Left lung (tissue), 4 donors: ENCODE measurements at regions not wholly inside any gene's neighbourhood (a gene's known extent, or its start where the extent isn't known, plus 50 kb on each side); places are given as distances from the start of the nearest gene placed in this dataset.
"Not testable (repeated sequence)": the region's sequence is repeated elsewhere in the genome, so short reads cannot be mapped to it uniquely, and the experiment has no call there.

Experiments used
- ATAC-seq: fragments of 200-7000 bp; cut with Tn5 transposase; one replicate; pipeline ENCODE4 v1.9.1; 2020; ENCODE audit warnings: moderate library complexity
- DNase-seq, 4 donors: peaks; one replicate each; pipeline ENCODE4 v3.0.0-alpha.2; 2013 to 2020
- H3K27ac ChIP-seq, 2 donors: fragments of 200-600 bp; sonication (generic) in 1 of 2; one replicate each; pipeline versions ENCODE4 v1.5.0 to v1.8.0; 2020 to 2021
- H3K27me3 ChIP-seq, 2 donors: fragments of 200-600 bp; sonication (generic) in 1 of 2; one replicate each; pipeline versions ENCODE4 v1.5.0 to v1.8.0; 2020 to 2021
- H3K36me3 ChIP-seq, 2 donors: fragments of 200-600 bp; sonication (generic) in 1 of 2; one replicate each; pipeline versions ENCODE4 v1.5.0 to v1.8.0; 2020 to 2021
- H3K4me1 ChIP-seq, 2 donors: fragments of 200-600 bp; one replicate each; pipeline ENCODE4 v1.8.0; 2021
- H3K4me3 ChIP-seq, 2 donors: fragments of 200-600 bp; sonication (generic) in 1 of 2; one replicate each; pipeline versions ENCODE4 v1.5.0 to v1.8.0; 2020 to 2021; ENCODE audit warnings: mild to moderate bottlenecking in 1 of 2
- H3K9me3 ChIP-seq, 2 donors: fragments of 200-600 bp; sonication (generic) in 1 of 2; one replicate each; pipeline versions ENCODE4 v1.5.0 to v1.8.0; 2020 to 2021
- intact Hi-C, 2 donors: fragments of 100-400 bp; cut with DNase I; formaldehyde crosslinking; loops; one replicate each; pipeline versions ENCODE4 v1.11.2 to v1.14.2; 2022
- TF ChIP-seq, protein P1 (sequence below), 2 donors: fragments of 200-600 bp; sonication (generic) in 1 of 2; IDR thresholded peaks; one replicate each; pipeline versions ENCODE4 v1.5.0 to v1.8.0; 2021; ENCODE audit warnings: antibody characterized with exemption in 2 of 2
- donor health status: DM: no; HTN: yes; CAD: no.
- donor health status: DM: no; HTN: no; CAD: no.

DNA sequence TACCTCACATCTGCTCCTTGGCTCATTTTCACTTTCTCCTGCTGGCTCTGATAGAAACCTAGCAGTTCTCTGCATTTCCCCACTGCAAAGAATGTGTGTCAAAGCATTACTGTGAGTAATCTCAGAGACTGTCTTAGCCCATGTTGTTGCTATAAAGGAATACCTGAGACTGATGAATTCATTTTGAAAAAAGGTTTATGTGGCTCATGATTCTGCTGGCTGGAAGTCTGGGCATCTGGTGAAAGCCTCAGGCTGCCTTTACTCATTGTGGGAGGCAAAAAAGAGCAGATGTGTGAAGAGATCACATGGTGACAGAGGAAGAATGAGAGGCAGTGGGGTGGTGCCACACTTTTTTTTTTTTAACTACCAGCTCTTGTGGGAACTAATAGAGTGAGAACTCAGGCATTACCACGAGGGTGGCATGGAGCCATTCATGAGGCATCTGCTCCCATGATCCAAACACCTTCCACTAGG is 191.6 kb upstream of the CTNND2 start:
- H3K4me3 ChIP-seq, result no peak overlapping the region
- H3K4me1 ChIP-seq, result no peaks in the 10 kb centered on the region
- TF ChIP-seq, protein P1, sequence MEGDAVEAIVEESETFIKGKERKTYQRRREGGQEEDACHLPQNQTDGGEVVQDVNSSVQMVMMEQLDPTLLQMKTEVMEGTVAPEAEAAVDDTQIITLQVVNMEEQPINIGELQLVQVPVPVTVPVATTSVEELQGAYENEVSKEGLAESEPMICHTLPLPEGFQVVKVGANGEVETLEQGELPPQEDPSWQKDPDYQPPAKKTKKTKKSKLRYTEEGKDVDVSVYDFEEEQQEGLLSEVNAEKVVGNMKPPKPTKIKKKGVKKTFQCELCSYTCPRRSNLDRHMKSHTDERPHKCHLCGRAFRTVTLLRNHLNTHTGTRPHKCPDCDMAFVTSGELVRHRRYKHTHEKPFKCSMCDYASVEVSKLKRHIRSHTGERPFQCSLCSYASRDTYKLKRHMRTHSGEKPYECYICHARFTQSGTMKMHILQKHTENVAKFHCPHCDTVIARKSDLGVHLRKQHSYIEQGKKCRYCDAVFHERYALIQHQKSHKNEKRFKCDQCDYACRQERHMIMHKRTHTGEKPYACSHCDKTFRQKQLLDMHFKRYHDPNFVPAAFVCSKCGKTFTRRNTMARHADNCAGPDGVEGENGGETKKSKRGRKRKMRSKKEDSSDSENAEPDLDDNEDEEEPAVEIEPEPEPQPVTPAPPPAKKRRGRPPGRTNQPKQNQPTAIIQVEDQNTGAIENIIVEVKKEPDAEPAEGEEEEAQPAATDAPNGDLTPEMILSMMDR (IDR thresholded peaks at IDR 0.05), result no peak
- no peaks in the 10 kb centered on the region for H3K36me3 ChIP-seq
- no peak for ATAC-seq
- no peak for DNase-seq
- H3K27me3 ChIP-seq, result no peaks in the 10 kb centered on the region
- no peak overlapping the region for H3K27ac ChIP-seq
- H3K9me3 ChIP-seq, result peaks cover 0 to 14% of the 10 kb centered on the region in 2 donors
- intact Hi-C loops, result no loop called here

DNA sequence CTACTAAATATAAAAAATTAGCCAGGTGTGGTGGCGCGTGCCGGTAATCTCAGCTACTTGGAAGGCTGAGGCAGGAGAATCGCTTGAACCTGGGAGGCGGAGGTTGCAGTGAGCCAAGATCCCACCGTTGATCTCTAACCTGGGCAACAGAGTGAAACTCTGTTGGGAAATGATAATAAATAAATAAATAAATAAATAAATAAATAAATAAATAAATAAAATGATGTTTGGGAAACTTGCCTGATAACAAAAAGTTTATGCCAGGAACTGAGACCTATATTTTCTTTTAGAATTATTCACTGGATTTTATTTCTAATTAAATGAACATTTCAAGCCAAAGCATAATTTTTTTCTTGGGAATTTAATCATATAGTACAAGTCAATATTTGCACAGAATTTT is 189.3 kb upstream of the CTNND2 start:
- peaks cover 0 to 14% of the 10 kb centered on the region in 2 donors for H3K9me3 ChIP-seq
- intact Hi-C loops, result no loop called here
- ATAC-seq (no peak), DNase-seq (no peak)
- H3K36me3 ChIP-seq, result no peaks in the 10 kb centered on the region
- no peak overlapping the region for H3K27ac ChIP-seq
- TF ChIP-seq, protein P1 (IDR thresholded peaks at IDR 0.05), result no peak
- no peaks in the 10 kb centered on the region for H3K4me1 ChIP-seq
- no peak overlapping the region for H3K4me3 ChIP-seq
- no peaks in the 10 kb centered on the region for H3K27me3 ChIP-seq

DNA sequence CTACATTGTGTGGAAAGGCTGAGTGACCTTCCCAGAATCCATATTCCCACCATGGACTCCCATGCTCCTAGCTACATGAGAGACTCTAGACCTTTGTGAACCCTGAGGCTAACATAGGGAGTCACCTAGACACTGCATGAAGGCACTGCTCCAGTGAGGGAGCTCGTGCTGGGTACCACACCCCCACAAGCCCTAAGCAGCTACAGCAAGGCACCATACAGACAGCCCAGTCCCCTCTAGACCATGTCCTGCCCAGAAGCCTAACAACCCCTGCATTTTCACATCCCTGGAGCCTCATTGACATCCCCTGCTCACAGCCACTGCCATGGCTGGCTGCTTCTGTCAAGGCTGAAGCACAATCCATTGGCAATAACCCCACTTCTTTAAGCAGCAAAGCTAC is 176.5 kb upstream of the CTNND2 start:
- Histone ChIP-seq H3K36me3 (no peaks in the 10 kb centered on the region), H3K9me3 (peaks cover 0 to 43% of the 10 kb centered on the region in 2 donors), H3K4me3 (no peak overlapping the region), H3K27ac (no peak overlapping the region), H3K27me3 (no peaks in the 10 kb centered on the region), H3K4me1 (no peaks in the 10 kb centered on the region)
- ATAC-seq (no peak), DNase-seq (no peak)
- intact Hi-C loops, result no loop called here
- TF ChIP-seq, protein P1 (IDR thresholded peaks at IDR 0.05), result no peak

DNA sequence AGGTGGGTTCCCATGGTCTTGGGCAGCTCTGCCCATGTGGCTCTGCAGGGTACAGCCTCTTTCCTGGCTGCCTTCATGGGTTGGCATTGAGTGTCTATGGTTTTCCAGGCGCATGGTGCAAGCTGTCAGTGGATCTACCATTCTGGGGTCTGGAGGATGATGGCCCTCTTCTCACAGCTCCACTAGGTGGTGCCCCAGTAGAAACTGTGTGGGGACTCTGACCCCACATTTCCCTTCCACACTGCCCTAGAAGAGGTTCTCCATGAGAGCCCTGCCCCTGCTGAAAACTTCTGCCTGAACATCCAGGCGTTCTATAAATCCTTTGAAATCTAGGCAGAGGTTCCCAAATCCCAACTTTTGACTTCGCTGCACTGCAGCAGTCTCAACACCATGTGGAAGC is 174.0 kb upstream of the CTNND2 start:
- H3K9me3 ChIP-seq, result peaks cover 0 to 45% of the 10 kb centered on the region in 2 donors
- ATAC-seq, H3K4me1 ChIP-seq, DNase-seq, H3K36me3 ChIP-seq, H3K27me3 ChIP-seq, H3K4me3 ChIP-seq, H3K27ac ChIP-seq, intact Hi-C loops: not testable (repeated sequence)

DNA sequence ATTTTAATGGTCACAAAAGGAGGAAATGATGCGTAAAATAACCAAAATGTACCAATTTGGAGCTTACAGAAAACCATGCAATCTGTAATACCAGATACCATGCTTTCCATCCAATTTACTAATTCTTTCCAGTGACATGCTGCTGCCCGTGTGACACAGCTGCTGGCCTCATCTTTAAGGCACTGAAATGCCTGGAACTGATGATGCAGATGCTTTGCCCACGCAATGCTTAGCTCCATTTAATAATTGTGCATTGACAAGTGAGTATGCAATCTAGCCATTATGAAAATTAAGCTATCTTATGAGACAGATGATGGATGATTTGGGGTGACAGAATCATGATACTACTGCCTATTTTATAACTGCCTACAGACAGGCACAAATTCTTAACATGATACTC is 169.2 kb upstream of the CTNND2 start:
- ATAC-seq, result no peak
- intact Hi-C loops, result no loop called here
- no peaks in the 10 kb centered on the region for H3K4me1 ChIP-seq
- no peak overlapping the region for H3K4me3 ChIP-seq
- no peaks in the 10 kb centered on the region for H3K27me3 ChIP-seq
- H3K9me3 ChIP-seq, result peaks cover 0 to 2% of the 10 kb centered on the region in 2 donors
- no peak for DNase-seq
- no peaks in the 10 kb centered on the region for H3K36me3 ChIP-seq
- H3K27ac ChIP-seq, result no peak overlapping the region
- TF ChIP-seq, protein P1 (IDR thresholded peaks at IDR 0.05), result no peak

DNA sequence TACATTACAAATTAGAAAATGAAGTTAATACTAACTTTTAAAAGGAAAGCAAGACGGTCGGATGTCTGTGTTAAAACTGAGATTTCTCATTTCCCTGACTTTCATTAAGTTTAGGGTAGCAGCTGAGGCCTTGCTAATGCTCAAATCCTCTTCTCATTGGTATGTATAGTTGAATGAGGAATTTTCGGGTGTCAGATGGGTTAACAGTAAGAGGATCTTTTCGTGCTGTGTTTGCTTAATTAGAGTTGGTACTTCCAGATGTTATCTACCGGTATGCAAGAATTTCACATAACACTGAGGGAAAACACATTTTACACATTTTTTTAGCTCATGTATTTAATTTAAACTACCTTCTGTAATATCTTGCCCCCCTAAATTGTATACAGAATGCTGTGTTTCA is 168.2 kb upstream of the CTNND2 start:
- no peaks in the 10 kb centered on the region for H3K27me3 ChIP-seq
- H3K9me3 ChIP-seq, result peaks cover 0 to 1% of the 10 kb centered on the region in 2 donors
- no peaks in the 10 kb centered on the region for H3K36me3 ChIP-seq
- no peak for ATAC-seq
- intact Hi-C loops, result no loop called here
- no peaks in the 10 kb centered on the region for H3K4me1 ChIP-seq
- H3K4me3 ChIP-seq, result no peak overlapping the region
- H3K27ac ChIP-seq, result no peak overlapping the region
- TF ChIP-seq, protein P1 (IDR thresholded peaks at IDR 0.05), result no peak
- no peak for DNase-seq
